Right lobe of liver (tissue), 6 donors: ENCODE measurements at regions not wholly inside any gene's neighbourhood (a gene's known extent, or its start where the extent isn't known, plus 50 kb on each side); places are given as distances from the start of the nearest gene placed in this dataset.

Source experiments
- ATAC-seq, 4 donors: fragments of 200-7000 bp; cut with Tn5 transposase; one replicate each; pipeline ENCODE4 v1.9.1; 2020; ENCODE audit warnings: mild to moderate bottlenecking in 4 of 4, moderate library complexity in 4 of 4
- DNase-seq, 3 donors: peaks; one replicate each; pipeline ENCODE4 v3.0.0-alpha.2; 2020
- H3K27ac ChIP-seq, 3 donors: fragments of 200-600 bp; one replicate each; pipeline ENCODE4 v1.8.0; 2022
- H3K27me3 ChIP-seq, 2 donors: fragments of 200-600 bp; one replicate each; pipeline ENCODE4 v1.8.0; 2022
- H3K36me3 ChIP-seq, 4 donors: fragments of 200-600 bp; sonication (generic) in 1 of 4; one replicate each; pipeline versions ENCODE4 v1.5.1 to v1.8.0; 2017 to 2022; ENCODE audit warnings: control low read depth in 1 of 4
- H3K4me1 ChIP-seq, 4 donors: fragments of 200-600 bp; sonication (generic) in 1 of 4; one replicate each; pipeline versions ENCODE4 v1.5.1 to v1.8.0; 2017 to 2022; ENCODE audit warnings: control low read depth in 1 of 4
- H3K4me3 ChIP-seq, 3 donors: fragments of 200-600 bp; one replicate each; pipeline ENCODE4 v1.8.0; 2022
- H3K9me3 ChIP-seq, 4 donors: fragments of 200-600 bp; sonication (generic) in 1 of 4; one replicate each; pipeline versions ENCODE4 v1.5.1 to v1.8.0; 2017 to 2022; ENCODE audit warnings: control low read depth in 1 of 4
- POLR2A ChIP-seq: fragments of 450-650 bp; IDR thresholded peaks from one replicate; pipeline ENCODE4 v1.6.1; 2017; ENCODE audit warnings: antibody characterized with exemption, mild to moderate bottlenecking
- whole genome bisulfite sequencing: methylation state at CpG from one replicate; pipeline ENCODE4 v1.1.6; 2018; ENCODE audit warnings: low coverage, low lambda C conversion rate; ENCODE audit not compliant: insufficient coverage; ENCODE audit errors: missing lambda C conversion rate; 5-methylcytosine and 5-hydroxymethylcytosine counted together
- intact Hi-C, 2 donors: fragments of 100-400 bp; cut with DNase I; formaldehyde crosslinking; loops; one replicate each; pipeline versions ENCODE4 v1.11.2 to v1.14.1; 2022
- TF ChIP-seq, protein P1 (sequence below), 4 donors: fragments of 200-600 bp in 3 of 4; fragments of 450-650 bp in 1 of 4; IDR thresholded peaks; one replicate each; pipeline versions ENCODE4 v1.5.1 to v1.8.0; 2016 to 2022; ENCODE audit warnings: antibody characterized with exemption in 4 of 4, mild to moderate bottlenecking in 2 of 4
- donor health status: DM: no; HTN: yes; CAD: no.
- donor health status: DM: no; HTN: no; CAD: no.
- donor health status: DM: no; HTN: no; CAD: no.
- donor health status: DM: no; HTN: yes; CAD: no.
- donor health status: DM: no; HTN: yes; CAD: no.

- intact Hi-C loops: no loop called here
- WGBS: 48% methylated on average over 6 of the region's 6 CpGs
- Histone ChIP-seq H3K4me1 (no peaks in the 10 kb centered on the region), H3K27me3 (no peaks in the 10 kb centered on the region), H3K36me3 (no peaks in the 10 kb centered on the region), H3K9me3 (no peaks in the 10 kb centered on the region), H3K27ac (no peak overlapping the region), H3K4me3 (no peak overlapping the region)
- TF ChIP-seq, protein P1, sequence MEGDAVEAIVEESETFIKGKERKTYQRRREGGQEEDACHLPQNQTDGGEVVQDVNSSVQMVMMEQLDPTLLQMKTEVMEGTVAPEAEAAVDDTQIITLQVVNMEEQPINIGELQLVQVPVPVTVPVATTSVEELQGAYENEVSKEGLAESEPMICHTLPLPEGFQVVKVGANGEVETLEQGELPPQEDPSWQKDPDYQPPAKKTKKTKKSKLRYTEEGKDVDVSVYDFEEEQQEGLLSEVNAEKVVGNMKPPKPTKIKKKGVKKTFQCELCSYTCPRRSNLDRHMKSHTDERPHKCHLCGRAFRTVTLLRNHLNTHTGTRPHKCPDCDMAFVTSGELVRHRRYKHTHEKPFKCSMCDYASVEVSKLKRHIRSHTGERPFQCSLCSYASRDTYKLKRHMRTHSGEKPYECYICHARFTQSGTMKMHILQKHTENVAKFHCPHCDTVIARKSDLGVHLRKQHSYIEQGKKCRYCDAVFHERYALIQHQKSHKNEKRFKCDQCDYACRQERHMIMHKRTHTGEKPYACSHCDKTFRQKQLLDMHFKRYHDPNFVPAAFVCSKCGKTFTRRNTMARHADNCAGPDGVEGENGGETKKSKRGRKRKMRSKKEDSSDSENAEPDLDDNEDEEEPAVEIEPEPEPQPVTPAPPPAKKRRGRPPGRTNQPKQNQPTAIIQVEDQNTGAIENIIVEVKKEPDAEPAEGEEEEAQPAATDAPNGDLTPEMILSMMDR (IDR thresholded peaks at IDR 0.05): no peak
- no peak for TF ChIP-seq POLR2A
- DNase-seq: no peak
- no peak for ATAC-seq
These were observed 174.4 kb upstream of the TMPO start for GRCh38 chr12:98341026-98341425.

- TF ChIP-seq, protein P1 (IDR thresholded peaks at IDR 0.05): no peak
- TF ChIP-seq POLR2A: no peak
These were observed 173.7 kb upstream of the TMPO start for GRCh38 chr12:98341732-98342131.

GRCh38 chr12:98343002-98343567, 172.3 kb upstream of the TMPO start:
- intact Hi-C loops: no loop called here
- no peaks in the 10 kb centered on the region for H3K27me3 ChIP-seq
- TF ChIP-seq POLR2A: no peak
- TF ChIP-seq, protein P1 (IDR thresholded peaks at IDR 0.05): no peak
- 65% methylated on average over 4 of the region's 4 CpGs for WGBS
- no peak overlapping the region for H3K4me3 ChIP-seq
- H3K9me3 ChIP-seq: no peaks in the 10 kb centered on the region
- no peaks in the 10 kb centered on the region for H3K36me3 ChIP-seq
- no peaks in the 10 kb centered on the region for H3K4me1 ChIP-seq
- DNase-seq (no peak), ATAC-seq (no peak)
- no peak overlapping the region for H3K27ac ChIP-seq

More at GRCh38 chr12:98341732-98342131, 173.7 kb upstream of the TMPO start:
- Histone ChIP-seq H3K9me3 (no peaks in the 10 kb centered on the region), H3K27ac (no peak overlapping the region), H3K36me3 (no peaks in the 10 kb centered on the region), H3K27me3 (no peaks in the 10 kb centered on the region), H3K4me1 (no peaks in the 10 kb centered on the region), H3K4me3 (no peak overlapping the region)
- 45% methylated on average over 3 of the region's 3 CpGs for WGBS
- intact Hi-C loops: no loop called here
- DNase-seq (no peak), ATAC-seq (no peak)

- Histone ChIP-seq H3K4me1 (no peaks in the 10 kb centered on the region), H3K4me3 (no peak overlapping the region), H3K27me3 (no peaks in the 10 kb centered on the region), H3K36me3 (no peaks in the 10 kb centered on the region), H3K27ac (no peak overlapping the region), H3K9me3 (no peaks in the 10 kb centered on the region)
- ATAC-seq: no peak
- WGBS: 45% methylated on average over 8 of the region's 8 CpGs
- intact Hi-C loops: no loop called here
- TF ChIP-seq POLR2A: no peak
- TF ChIP-seq, protein P1 (IDR thresholded peaks at IDR 0.05): no peak
- DNase-seq: no peak
These were observed 171.1 kb upstream of the TMPO start for GRCh38 chr12:98344046-98344930.
